Fibroblast of lung (primary cell): ENCODE measurements at regions not wholly inside any gene's neighbourhood (a gene's known extent, or its start where the extent isn't known, plus 50 kb on each side); places are given as distances from the start of the nearest gene placed in this dataset.

Source experiments
- CTCF ChIP-seq, 2 donors: IDR thresholded peaks in 1 of 2; conservative IDR thresholded peaks in 1 of 2; 1 replicate in 1 of 2; 2 replicates in 1 of 2; pipeline ENCODE4 v1.5.1; 2011 to 2012; ENCODE audit warnings: low read length in 2 of 2, control low read depth in 1 of 2, inconsistent platforms in 1 of 2, low read depth in 1 of 2, mild to moderate bottlenecking in 1 of 2
- EZH2 ChIP-seq: IDR thresholded peaks from 2 replicates; pipeline ENCODE4 v1.5.1; 2012; ENCODE audit warnings: low read length, control low read depth, mild to moderate bottlenecking; ENCODE audit errors: missing control alignments

- TF ChIP-seq CTCF (conservative IDR thresholded peaks at IDR 0.05 in 1 of 2, IDR thresholded peaks at IDR 0.05 in 1 of 2; ENCODE audit: low read depth in 1 of 2, low read length in 2 of 2) (no peak), EZH2 (no peak)
Observed at GRCh38 chr7:124460056-124460450, 305.5 kb downstream of the GPR37 start.
